Smooth muscle cell (in vitro differentiated cells): ENCODE measurements at regions not wholly inside any gene's neighbourhood (a gene's known extent, or its start where the extent isn't known, plus 50 kb on each side); places are given as distances from the start of the nearest gene placed in this dataset.

Experiments used
- DNase-seq: peaks from one replicate; lab custom pipeline; 2025; ENCODE audit not compliant: unreplicated experiment; lab: John Stamatoyannopoulos, UW
- H2AFZ ChIP-seq: fragments of 200-600 bp; sonication (generic); 2 replicates; pipeline ENCODE4 v1.6.0; 2016; ENCODE audit warnings: antibody characterized with exemption, low read depth, mild to moderate bottlenecking
- H3F3A ChIP-seq: fragments of 200-600 bp; sonication (generic); 2 replicates; pipeline ENCODE4 v1.6.0; 2017; ENCODE audit warnings: antibody characterized with exemption, low read depth
- H3K27ac ChIP-seq: fragments of 200-600 bp; sonication (generic); 2 replicates; pipeline ENCODE4 v1.5.1; 2016; ENCODE audit warnings: low read depth, mild to moderate bottlenecking
- H3K27me3 ChIP-seq: fragments of 200-600 bp; sonication (generic); 2 replicates; pipeline ENCODE4 v1.6.1; 2016; ENCODE audit warnings: low read depth, mild to moderate bottlenecking
- H3K36me3 ChIP-seq: fragments of 200-600 bp; sonication (generic); 2 replicates; pipeline ENCODE4 v1.5.1; 2016; ENCODE audit warnings: low read depth
- H3K4me1 ChIP-seq: fragments of 200-600 bp; sonication (generic); 2 replicates; pipeline ENCODE4 v1.5.1; 2016; ENCODE audit warnings: low read depth
- H3K4me2 ChIP-seq: fragments of 200-600 bp; sonication (generic); 2 replicates; pipeline ENCODE4 v1.6.0; 2016; ENCODE audit warnings: mild to moderate bottlenecking
- H3K4me3 ChIP-seq: fragments of 200-600 bp; sonication (generic); 2 replicates; pipeline ENCODE4 v1.5.1; 2016; ENCODE audit warnings: mild to moderate bottlenecking
- H3K79me2 ChIP-seq: fragments of 200-600 bp; sonication (generic); 2 replicates; pipeline ENCODE4 v1.6.0; 2016; ENCODE audit warnings: low read depth, mild to moderate bottlenecking
- H3K9ac ChIP-seq: fragments of 200-600 bp; sonication (generic); 2 replicates; pipeline ENCODE4 v1.6.0; 2016; ENCODE audit warnings: low read depth
- H3K9me3 ChIP-seq: fragments of 200-600 bp; sonication (generic); replicated peaks from 2 replicates; pipeline ENCODE4 v1.5.1; 2016; ENCODE audit warnings: low read depth
- H4K20me1 ChIP-seq: fragments of 200-600 bp; sonication (generic); 2 replicates; pipeline ENCODE4 v1.6.0; 2016; ENCODE audit warnings: low read depth
- CTCF ChIP-seq: fragments of 200-600 bp; sonication (generic); IDR thresholded peaks from 2 replicates; pipeline ENCODE4 v1.5.1; 2017; ENCODE audit warnings: borderline replicate concordance, mild to moderate bottlenecking, antibody characterized with exemption; ENCODE audit not compliant: insufficient read depth, poor library complexity, severe bottlenecking
- WGBS: methylation state at CpG from one replicate; pipeline ENCODE4 v1.1.7; 2016; ENCODE audit warnings: low lambda C conversion rate; 5-methylcytosine and 5-hydroxymethylcytosine counted together

GRCh38 chr2:147351784-147352183 is 493.0 kb upstream of the ACVR2A start:
- no peak overlapping the region for H3K4me3 ChIP-seq
- H3K27ac ChIP-seq, result no peak overlapping the region
- DNase-seq, result no peak
- no peak overlapping the region for H3K9ac ChIP-seq
- H3F3A ChIP-seq, result no peaks in the 10 kb centered on the region
- TF ChIP-seq CTCF, result no peak
- H4K20me1 ChIP-seq, result no peaks in the 10 kb centered on the region
- no peaks in the 10 kb centered on the region for H3K4me1 ChIP-seq
- no peaks in the 10 kb centered on the region for H3K27me3 ChIP-seq
- H2AFZ ChIP-seq, result no peak overlapping the region
- H3K9me3 ChIP-seq, result no peaks in the 10 kb centered on the region
- no peaks in the 10 kb centered on the region for H3K36me3 ChIP-seq
- no peak overlapping the region for H3K4me2 ChIP-seq
- H3K79me2 ChIP-seq, result no peaks in the 10 kb centered on the region
- 95% methylated on average over 5 of the region's 5 CpGs for WGBS

- Histone ChIP-seq H3K9ac (no peak overlapping the region), H3K79me2 (no peaks in the 10 kb centered on the region), H2AFZ (peak overlapping the region; percentile 5), H3K27me3 (no peaks in the 10 kb centered on the region), H3K4me1 (no peaks in the 10 kb centered on the region), H3F3A (no peaks in the 10 kb centered on the region), H4K20me1 (no peaks in the 10 kb centered on the region), H3K9me3 (no peaks in the 10 kb centered on the region), H3K36me3 (no peaks in the 10 kb centered on the region), H3K27ac (no peak overlapping the region), H3K4me2 (no peak overlapping the region), H3K4me3 (no peak overlapping the region)
- no peak for DNase-seq
- TF ChIP-seq CTCF, result no peak
- WGBS, result 84% methylated on average over 4 of the region's 4 CpGs
Measured at GRCh38 chr2:147348931-147349555, 495.8 kb upstream of the ACVR2A start.

- H2AFZ ChIP-seq, result no peak overlapping the region
- DNase-seq, result no peak
- no peaks in the 10 kb centered on the region for H4K20me1 ChIP-seq
- no peaks in the 10 kb centered on the region for H3K79me2 ChIP-seq
- no peak for TF ChIP-seq CTCF
- H3K27me3 ChIP-seq, result no peaks in the 10 kb centered on the region
- H3K4me1 ChIP-seq, result no peaks in the 10 kb centered on the region
- H3K4me3 ChIP-seq, result no peak overlapping the region
- no peaks in the 10 kb centered on the region for H3F3A ChIP-seq
- no peaks in the 10 kb centered on the region for H3K9me3 ChIP-seq
- no peak overlapping the region for H3K4me2 ChIP-seq
- 98% methylated on average over 2 of the region's 2 CpGs for WGBS
- no peaks in the 10 kb centered on the region for H3K36me3 ChIP-seq
- H3K27ac ChIP-seq, result no peak overlapping the region
- no peak overlapping the region for H3K9ac ChIP-seq
Measured at GRCh38 chr2:147346142-147346541, 498.7 kb upstream of the ACVR2A start.

- H3F3A ChIP-seq, result no peaks in the 10 kb centered on the region
- no peak overlapping the region for H3K9ac ChIP-seq
- H4K20me1 ChIP-seq, result no peaks in the 10 kb centered on the region
- no peak overlapping the region for H3K27ac ChIP-seq
- H3K4me1 ChIP-seq, result no peaks in the 10 kb centered on the region
- no peak for TF ChIP-seq CTCF
- 96% methylated on average over 1 of the region's 1 CpG for WGBS
- no peaks in the 10 kb centered on the region for H3K9me3 ChIP-seq
- no peak overlapping the region for H3K4me2 ChIP-seq
- H3K27me3 ChIP-seq, result no peaks in the 10 kb centered on the region
- no peaks in the 10 kb centered on the region for H3K79me2 ChIP-seq
- no peak overlapping the region for H2AFZ ChIP-seq
- H3K4me3 ChIP-seq, result no peak overlapping the region
- H3K36me3 ChIP-seq, result no peaks in the 10 kb centered on the region
- no peak for DNase-seq
Measured at GRCh38 chr2:147345246-147345645, 499.6 kb upstream of the ACVR2A start.
